GM18508 (cell line): ENCODE measurements at regions not wholly inside any gene's neighbourhood (a gene's known extent, or its start where the extent isn't known, plus 50 kb on each side); places are given as distances from the start of the nearest gene placed in this dataset.
"Not testable (repeated sequence)": the region's sequence is repeated elsewhere in the genome, so short reads cannot be mapped to it uniquely, and the experiment has no call there.

Experiments
- ATAC-seq: cut with Tn5 transposase; IDR thresholded peaks from one replicate; pipeline ENCODE4 v1.9.1; 2021; ENCODE audit warnings: moderate number of reproducible peaks; ENCODE audit not compliant: insufficient read depth, unreplicated experiment

GRCh38 chr5:57631139-57631538 is 148.5 kb upstream of the ACTBL2 start:
- ATAC-seq = not testable (repeated sequence)

- ATAC-seq = no peak
These were observed 145.1 kb upstream of the ACTBL2 start for GRCh38 chr5:57627661-57628060.

GRCh38 chr5:57626703-57627102 is 144.1 kb upstream of the ACTBL2 start:
- ATAC-seq = no peak

GRCh38 chr5:57621624-57622023 is 139.0 kb upstream of the ACTBL2 start:
- no peak for ATAC-seq

- ATAC-seq = no peak
These were observed 136.3 kb upstream of the ACTBL2 start for GRCh38 chr5:57618767-57619381.

- ATAC-seq = no peak
These were observed 131.1 kb upstream of the ACTBL2 start for GRCh38 chr5:57613741-57614140.

- ATAC-seq = no peak
These were observed 128.6 kb upstream of the ACTBL2 start for GRCh38 chr5:57611177-57611576.

- no peak for ATAC-seq
These were observed 125.9 kb upstream of the ACTBL2 start for GRCh38 chr5:57608542-57608941.

GRCh38 chr5:57601996-57602395 is 119.4 kb upstream of the ACTBL2 start:
- no peak for ATAC-seq

- no peak for ATAC-seq
These were observed 117.7 kb upstream of the ACTBL2 start for GRCh38 chr5:57600321-57600720.

GRCh38 chr5:57598756-57599155 is 116.1 kb upstream of the ACTBL2 start:
- no peak for ATAC-seq

- ATAC-seq = no peak
These were observed 115.5 kb upstream of the ACTBL2 start for GRCh38 chr5:57598097-57598496.

- ATAC-seq = no peak
These were observed 112.9 kb upstream of the ACTBL2 start for GRCh38 chr5:57595523-57595991.

- no peak for ATAC-seq
These were observed 111.8 kb upstream of the ACTBL2 start for GRCh38 chr5:57594436-57594835.

GRCh38 chr5:57592236-57592635 is 109.6 kb upstream of the ACTBL2 start:
- ATAC-seq = no peak

GRCh38 chr5:57586649-57587048 is 104.0 kb upstream of the ACTBL2 start:
- no peak for ATAC-seq

- ATAC-seq = no peak
These were observed 100.0 kb upstream of the ACTBL2 start for GRCh38 chr5:57582578-57583070.

- ATAC-seq = no peak
These were observed 99.2 kb upstream of the ACTBL2 start for GRCh38 chr5:57581772-57582171.

GRCh38 chr5:57581222-57581621 is 98.6 kb upstream of the ACTBL2 start:
- no peak for ATAC-seq

GRCh38 chr5:57577432-57578175 is 95.0 kb upstream of the ACTBL2 start:
- no peak for ATAC-seq

- no peak for ATAC-seq
These were observed 93.7 kb upstream of the ACTBL2 start for GRCh38 chr5:57576317-57576716.

- no peak for ATAC-seq
These were observed 93.2 kb upstream of the ACTBL2 start for GRCh38 chr5:57575839-57576238.
